Hepatocyte (in vitro differentiated cells): ENCODE measurements at regions not wholly inside any gene's neighbourhood (a gene's known extent, or its start where the extent isn't known, plus 50 kb on each side); places are given as distances from the start of the nearest gene placed in this dataset.
"Not testable (repeated sequence)": the region's sequence is repeated elsewhere in the genome, so short reads cannot be mapped to it uniquely, and the experiment has no call there.

ENCODE experiments used
- DNase-seq: peaks from one replicate; pipeline ENCODE4 v3.0.0-alpha.2; 2016; ENCODE audit warnings: low spot score
- H2AFZ ChIP-seq: fragments of 200-600 bp; sonication (generic); 2 replicates; pipeline ENCODE4 v1.6.0; 2016; ENCODE audit warnings: antibody characterized with exemption, mild to moderate bottlenecking
- H3K27ac ChIP-seq: fragments of 200-600 bp; sonication (generic); 2 replicates; pipeline ENCODE4 v1.5.1; 2016; ENCODE audit warnings: mild to moderate bottlenecking
- H3K27me3 ChIP-seq: fragments of 200-600 bp; sonication (generic); 2 replicates; pipeline ENCODE4 v1.6.1; 2016
- H3K36me3 ChIP-seq: fragments of 200-600 bp; sonication (generic); replicated peaks from 2 replicates; pipeline ENCODE4 v1.5.1; 2016; ENCODE audit warnings: low read depth; ENCODE audit not compliant: insufficient read depth
- H3K4me1 ChIP-seq: fragments of 200-600 bp; sonication (generic); 2 replicates; pipeline ENCODE4 v1.5.1; 2016; ENCODE audit warnings: mild to moderate bottlenecking, moderate library complexity; ENCODE audit not compliant: insufficient read depth
- H3K4me2 ChIP-seq: fragments of 200-600 bp; sonication (generic); 2 replicates; pipeline ENCODE4 v1.6.0; 2016
- H3K4me3 ChIP-seq: fragments of 200-600 bp; sonication (generic); 2 replicates; pipeline ENCODE4 v1.5.1; 2016; ENCODE audit warnings: mild to moderate bottlenecking
- H3K79me2 ChIP-seq: fragments of 200-600 bp; sonication (generic); 2 replicates; pipeline ENCODE4 v1.6.0; 2017; ENCODE audit warnings: mild to moderate bottlenecking
- H3K9me2 ChIP-seq: fragments of 200-600 bp; sonication (generic); replicated peaks from 2 replicates; pipeline ENCODE4 v1.6.0; 2017; ENCODE audit warnings: mild to moderate bottlenecking; ENCODE audit not compliant: insufficient read depth
- H3K9me3 ChIP-seq: fragments of 200-600 bp; sonication (generic); 2 replicates; pipeline ENCODE4 v1.5.1; 2016; ENCODE audit warnings: low read depth, mild to moderate bottlenecking
- H4K20me1 ChIP-seq: fragments of 200-600 bp; sonication (generic); 2 replicates; pipeline ENCODE4 v1.6.0; 2016; ENCODE audit warnings: mild to moderate bottlenecking; ENCODE audit not compliant: insufficient read depth, poor library complexity, severe bottlenecking
- CTCF ChIP-seq: fragments of 200-600 bp; sonication (generic); IDR thresholded peaks from 2 replicates; pipeline ENCODE4 v1.5.1; 2016; ENCODE audit warnings: antibody characterized with exemption, mild to moderate bottlenecking; ENCODE audit not compliant: poor library complexity
- EZH2 ChIP-seq: fragments of 200-600 bp; sonication (generic); IDR thresholded peaks from 2 replicates; pipeline ENCODE4 v1.6.1; 2016; ENCODE audit warnings: antibody characterized with exemption, mild to moderate bottlenecking, borderline replicate concordance
- EZH2phosphoT487 ChIP-seq: fragments of 200-600 bp; sonication (generic); IDR thresholded peaks from one replicate; pipeline ENCODE4 v1.6.1; 2018; ENCODE audit warnings: antibody characterized with exemption, mild to moderate bottlenecking, low read depth, moderate library complexity; ENCODE audit not compliant: unreplicated experiment, severe bottlenecking
- WGBS: methylation state at CpG from one replicate; pipeline ENCODE4 v1.1.6; 2016; ENCODE audit warnings: low lambda C conversion rate; ENCODE audit errors: missing lambda C conversion rate; 5-methylcytosine and 5-hydroxymethylcytosine counted together

GRCh38 chr2:59827677-59828076 is 725.8 kb downstream of the BCL11A start:
- Histone ChIP-seq H4K20me1 (no peaks in the 10 kb centered on the region), H3K4me3 (no peak overlapping the region), H3K4me1 (no peaks in the 10 kb centered on the region), H3K9me2 (no peaks in the 10 kb centered on the region), H3K9me3 (no peaks in the 10 kb centered on the region), H3K4me2 (no peak overlapping the region), H3K27ac (no peak overlapping the region), H3K79me2 (no peaks in the 10 kb centered on the region), H3K36me3 (no peaks in the 10 kb centered on the region), H3K27me3 (no peaks in the 10 kb centered on the region), H2AFZ (no peak overlapping the region)
- DNase-seq, result no peak
- TF ChIP-seq EZH2 (no peak), EZH2phosphoT487 (no peak), CTCF (no peak)
- 84% methylated on average over 5 of the region's 5 CpGs for whole genome bisulfite sequencing

GRCh38 chr2:59826177-59826576 is 727.3 kb downstream of the BCL11A start:
- H4K20me1 ChIP-seq, result no peaks in the 10 kb centered on the region
- H3K27me3 ChIP-seq, result no peaks in the 10 kb centered on the region
- H3K36me3 ChIP-seq, result no peaks in the 10 kb centered on the region
- H3K4me3 ChIP-seq, result no peak overlapping the region
- WGBS, result 95% methylated on average over 2 of the region's 2 CpGs
- no peak overlapping the region for H2AFZ ChIP-seq
- no peak overlapping the region for H3K27ac ChIP-seq
- H3K4me2 ChIP-seq, result no peak overlapping the region
- H3K4me1 ChIP-seq, result no peaks in the 10 kb centered on the region
- DNase-seq, result no peak
- TF ChIP-seq EZH2 (no peak), CTCF (no peak), EZH2phosphoT487 (no peak)
- no peaks in the 10 kb centered on the region for H3K79me2 ChIP-seq
- no peaks in the 10 kb centered on the region for H3K9me2 ChIP-seq
- H3K9me3 ChIP-seq, result no peaks in the 10 kb centered on the region

DNA sequence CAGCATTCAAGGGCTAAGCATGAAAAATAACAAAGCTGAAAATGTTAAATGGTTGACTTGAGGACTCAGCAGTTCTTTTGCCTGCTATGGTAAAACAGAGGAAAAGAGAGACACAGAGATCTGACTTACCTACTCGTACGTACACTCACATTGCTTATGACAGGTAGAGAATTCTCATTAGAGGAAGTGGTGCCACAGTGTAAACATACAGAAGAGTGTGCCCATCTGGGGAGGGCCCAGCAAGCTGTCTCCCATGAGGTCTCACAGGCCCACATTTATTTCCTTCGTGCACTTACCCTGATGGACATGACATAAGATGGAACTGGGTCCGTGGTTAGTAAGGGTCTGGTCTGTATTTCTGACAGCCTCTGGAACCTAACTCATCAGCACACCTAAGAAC is 729.1 kb downstream of the BCL11A start:
- Histone ChIP-seq H2AFZ (no peak overlapping the region), H3K79me2 (no peaks in the 10 kb centered on the region), H3K4me1 (no peaks in the 10 kb centered on the region), H3K4me3 (no peak overlapping the region), H3K9me3 (no peaks in the 10 kb centered on the region), H3K36me3 (no peaks in the 10 kb centered on the region), H4K20me1 (no peaks in the 10 kb centered on the region), H3K27ac (no peak overlapping the region), H3K9me2 (no peaks in the 10 kb centered on the region), H3K4me2 (no peak overlapping the region), H3K27me3 (no peaks in the 10 kb centered on the region)
- WGBS, result 77% methylated on average over 4 of the region's 4 CpGs
- TF ChIP-seq EZH2 (no peak), EZH2phosphoT487 (no peak), CTCF (no peak)
- DNase-seq, result no peak

- DNase-seq, result no peak
- Histone ChIP-seq H3K4me1 (no peaks in the 10 kb centered on the region), H3K9me2 (no peaks in the 10 kb centered on the region), H3K9me3 (no peaks in the 10 kb centered on the region), H3K4me3 (no peak overlapping the region), H2AFZ (no peak overlapping the region), H3K4me2 (no peak overlapping the region), H4K20me1 (no peaks in the 10 kb centered on the region), H3K27ac (no peak overlapping the region), H3K36me3 (no peaks in the 10 kb centered on the region), H3K79me2 (no peaks in the 10 kb centered on the region), H3K27me3 (no peaks in the 10 kb centered on the region)
- TF ChIP-seq EZH2 (no peak), EZH2phosphoT487 (no peak), CTCF (no peak)
- 91% methylated on average over 1 of the region's 1 CpG for WGBS
Measured at GRCh38 chr2:59816075-59816474, 737.4 kb downstream of the BCL11A start.

DNA sequence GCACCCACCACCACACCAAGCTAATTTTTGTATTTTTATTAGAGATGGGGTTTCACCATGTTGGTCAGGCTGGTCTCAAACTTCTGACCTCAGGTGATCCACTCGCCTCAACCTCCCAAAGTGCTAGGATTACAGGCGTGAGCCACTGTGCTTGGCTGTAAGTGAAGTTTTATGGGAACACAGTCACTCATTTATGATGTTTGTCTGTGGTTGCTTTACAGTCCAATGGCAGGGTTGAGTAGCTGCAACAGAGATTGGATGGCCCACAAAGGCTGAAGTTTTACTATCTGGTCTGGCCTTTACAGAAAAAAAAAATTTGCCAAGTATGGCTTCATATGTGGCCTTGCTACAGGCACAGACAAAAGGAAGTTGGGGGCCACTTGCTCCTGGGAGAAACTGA is 743.2 kb downstream of the BCL11A start:
- H4K20me1 ChIP-seq, H3K4me3 ChIP-seq, H3K9me3 ChIP-seq, H3K79me2 ChIP-seq, DNase-seq, H3K4me2 ChIP-seq, H3K4me1 ChIP-seq, H3K36me3 ChIP-seq, H3K27me3 ChIP-seq, H3K9me2 ChIP-seq, H2AFZ ChIP-seq, H3K27ac ChIP-seq: not testable (repeated sequence)
- 85% methylated on average over 2 of the region's 2 CpGs for WGBS
